ENCODE measurements at regions not wholly inside any gene's neighbourhood (a gene's known extent, or its start where the extent isn't known, plus 50 kb on each side); places are given as distances from the start of the nearest gene placed in this dataset.
"Not testable (repeated sequence)": the region's sequence is repeated elsewhere in the genome, so short reads cannot be mapped to it uniquely, and the experiment has no call there.

GRCh38 chr7:54439391-54439790 lies 102.8 kb upstream of the VSTM2A start (continued):
- no peak for TF ChIP-seq HES4 (CRISPR knock-in tag; IDR thresholded peaks at IDR 0.05; ENCODE audit: borderline replicate concordance)
- TF ChIP-seq ZNF354B (CRISPR knock-in tag; IDR thresholded peaks at IDR 0.05), result no peak
- TF ChIP-seq KAT7 (CRISPR knock-in tag; IDR thresholded peaks at IDR 0.05; ENCODE audit: borderline replicate concordance), result no peak
- TF ChIP-seq MTF1 (CRISPR knock-in tag; IDR thresholded peaks at IDR 0.05), result no peak
- TF ChIP-seq, protein P1, sequence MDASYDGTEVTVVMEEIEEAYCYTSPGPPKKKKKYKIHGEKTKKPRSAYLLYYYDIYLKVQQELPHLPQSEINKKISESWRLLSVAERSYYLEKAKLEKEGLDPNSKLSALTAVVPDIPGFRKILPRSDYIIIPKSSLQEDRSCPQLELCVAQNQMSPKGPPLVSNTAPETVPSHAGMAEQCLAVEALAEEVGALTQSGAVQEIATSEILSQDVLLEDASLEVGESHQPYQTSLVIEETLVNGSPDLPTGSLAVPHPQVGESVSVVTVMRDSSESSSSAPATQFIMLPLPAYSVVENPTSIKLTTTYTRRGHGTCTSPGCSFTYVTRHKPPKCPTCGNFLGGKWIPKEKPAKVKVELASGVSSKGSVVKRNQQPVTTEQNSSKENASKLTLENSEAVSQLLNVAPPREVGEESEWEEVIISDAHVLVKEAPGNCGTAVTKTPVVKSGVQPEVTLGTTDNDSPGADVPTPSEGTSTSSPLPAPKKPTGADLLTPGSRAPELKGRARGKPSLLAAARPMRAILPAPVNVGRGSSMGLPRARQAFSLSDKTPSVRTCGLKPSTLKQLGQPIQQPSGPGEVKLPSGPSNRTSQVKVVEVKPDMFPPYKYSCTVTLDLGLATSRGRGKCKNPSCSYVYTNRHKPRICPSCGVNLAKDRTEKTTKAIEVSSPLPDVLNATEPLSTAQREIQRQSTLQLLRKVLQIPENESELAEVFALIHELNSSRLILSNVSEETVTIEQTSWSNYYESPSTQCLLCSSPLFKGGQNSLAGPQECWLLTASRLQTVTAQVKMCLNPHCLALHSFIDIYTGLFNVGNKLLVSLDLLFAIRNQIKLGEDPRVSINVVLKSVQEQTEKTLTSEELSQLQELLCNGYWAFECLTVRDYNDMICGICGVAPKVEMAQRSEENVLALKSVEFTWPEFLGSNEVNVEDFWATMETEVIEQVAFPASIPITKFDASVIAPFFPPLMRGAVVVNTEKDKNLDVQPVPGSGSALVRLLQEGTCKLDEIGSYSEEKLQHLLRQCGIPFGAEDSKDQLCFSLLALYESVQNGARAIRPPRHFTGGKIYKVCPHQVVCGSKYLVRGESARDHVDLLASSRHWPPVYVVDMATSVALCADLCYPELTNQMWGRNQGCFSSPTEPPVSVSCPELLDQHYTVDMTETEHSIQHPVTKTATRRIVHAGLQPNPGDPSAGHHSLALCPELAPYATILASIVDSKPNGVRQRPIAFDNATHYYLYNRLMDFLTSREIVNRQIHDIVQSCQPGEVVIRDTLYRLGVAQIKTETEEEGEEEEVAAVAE (CRISPR knock-in tag; IDR thresholded peaks at IDR 0.05; ENCODE audit: borderline replicate concordance), result no peak
- TF ChIP-seq ZNF20 (CRISPR knock-in tag; IDR thresholded peaks at IDR 0.05), result no peak
- TF ChIP-seq SSRP1 (CRISPR knock-in tag; IDR thresholded peaks at IDR 0.05), result no peak
- no peak for TF ChIP-seq GABPA (IDR thresholded peaks at IDR 0.05; ENCODE audit: low read depth, low read length)
- TF ChIP-seq GABPA (CRISPR knock-in tag; IDR thresholded peaks at IDR 0.05; ENCODE audit: low read depth), result no peak

GRCh38 chr7:54444046-54444686 lies 98.0 kb upstream of the VSTM2A start:
- H3K27ac ChIP-seq (ENCODE audit: extremely low read length, insufficient read depth, low read length); H3K4me1 ChIP-seq (ENCODE audit: insufficient read depth, low read length); intact Hi-C loops (cut with micrococcal nuclease; ENCODE audit: unreplicated experiment); H3K79me2 ChIP-seq (ENCODE audit: insufficient read depth, low read length); ATAC-seq; H2AFZ ChIP-seq (ENCODE audit: low read length); H3K4me2 ChIP-seq (ENCODE audit: low read depth, low read length); FAIRE-seq; H3K36me3 ChIP-seq (replicated peaks in 1 of 2; ENCODE audit: control insufficient read depth in 1 of 2, insufficient read depth in 2 of 2, low read length in 2 of 2); H3K27me3 ChIP-seq (ENCODE audit: control insufficient read depth in 1 of 2, insufficient read depth in 2 of 2, low read length in 2 of 2); H3K4me3 ChIP-seq (replicated peaks in 1 of 3; ENCODE audit: insufficient read depth in 1 of 3, low read depth in 2 of 3, low read length in 3 of 3); BruUV-seq (replicated peaks); H4K20me1 ChIP-seq (ENCODE audit: insufficient read depth, low read length); DNase-seq (ENCODE audit: low spot score); in situ Hi-C loops (cut with HindIII; ENCODE audit: extremely low pct_ligation_motif_present, low pct_unique_long_range_greater_than_20kb); POLR2A ChIA-PET; H3K9ac ChIP-seq (ENCODE audit: insufficient read depth, low read depth, low read length); CTCF ChIA-PET (ENCODE audit: low intra/inter-chr PET ratio, low total read pairs): not testable (repeated sequence)
- WGBS (ENCODE audit: low lambda C conversion rate), result 40% methylated on average over 16 of the region's 34 CpGs
- H3K9me3 ChIP-seq (ENCODE audit: low read length), result peaks cover 41% of the 10 kb centered on the region

DNA sequence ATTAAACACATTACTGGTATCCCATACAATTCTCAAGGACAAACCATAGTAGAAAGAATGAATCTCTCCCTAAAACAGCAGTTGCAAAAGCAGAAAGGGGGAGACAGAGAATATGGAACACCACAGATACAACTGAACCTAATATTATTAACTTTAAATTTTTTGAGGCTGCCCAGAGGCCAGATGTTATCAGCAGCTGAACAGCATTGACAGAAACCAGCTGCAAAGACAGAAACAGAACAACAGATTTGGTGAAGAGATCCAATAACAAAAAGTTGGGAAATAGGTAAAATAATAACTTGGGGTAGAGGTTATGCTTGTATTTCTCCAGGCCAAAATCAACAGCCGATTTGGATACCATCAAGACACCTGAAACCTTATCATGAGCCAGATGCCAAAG lies 89.0 kb upstream of the VSTM2A start:
- intact Hi-C loops (cut with micrococcal nuclease; ENCODE audit: unreplicated experiment); BruUV-seq (replicated peaks): not testable (repeated sequence)

More for the DNA sequence above, 89.0 kb upstream of the VSTM2A start:
- H3K9me3 ChIP-seq (ENCODE audit: low read length), result peaks cover 46% of the 10 kb centered on the region
- in situ Hi-C loops (cut with HindIII; ENCODE audit: extremely low pct_ligation_motif_present, low pct_unique_long_range_greater_than_20kb); H2AFZ ChIP-seq (ENCODE audit: low read length); H4K20me1 ChIP-seq (ENCODE audit: insufficient read depth, low read length); ATAC-seq; H3K36me3 ChIP-seq (replicated peaks in 1 of 2; ENCODE audit: control insufficient read depth in 1 of 2, insufficient read depth in 2 of 2, low read length in 2 of 2); POLR2A ChIA-PET; H3K4me2 ChIP-seq (ENCODE audit: low read depth, low read length); H3K4me1 ChIP-seq (ENCODE audit: insufficient read depth, low read length); H3K4me3 ChIP-seq (replicated peaks in 1 of 3; ENCODE audit: insufficient read depth in 1 of 3, low read depth in 2 of 3, low read length in 3 of 3); H3K9ac ChIP-seq (ENCODE audit: insufficient read depth, low read depth, low read length); H3K27me3 ChIP-seq (ENCODE audit: control insufficient read depth in 1 of 2, insufficient read depth in 2 of 2, low read length in 2 of 2); CTCF ChIA-PET (ENCODE audit: low intra/inter-chr PET ratio, low total read pairs); H3K27ac ChIP-seq (ENCODE audit: extremely low read length, insufficient read depth, low read length); FAIRE-seq; DNase-seq (ENCODE audit: low spot score); H3K79me2 ChIP-seq (ENCODE audit: insufficient read depth, low read length): not testable (repeated sequence)
- WGBS (ENCODE audit: low lambda C conversion rate), result 0% methylated on average over 1 of the region's 1 CpG
